BE2C (cell line): ENCODE measurements at regions not wholly inside any gene's neighbourhood (a gene's known extent, or its start where the extent isn't known, plus 50 kb on each side); places are given as distances from the start of the nearest gene placed in this dataset.

Experiments used
- DNase-seq: peaks from one replicate; pipeline ENCODE4 v3.0.0-alpha.2; 2020
- H3K27me3 ChIP-seq: fragments of 250-450 bp; sonication (Bioruptor Pico); 2 replicates; pipeline ENCODE4 v1.5.1; 2020; ENCODE audit warnings: mild to moderate bottlenecking
- H3K36me3 ChIP-seq: fragments of 250-450 bp; sonication (Bioruptor Pico); 2 replicates; pipeline ENCODE4 v1.5.1; 2020; ENCODE audit warnings: mild to moderate bottlenecking
- H3K4me1 ChIP-seq: fragments of 250-450 bp; sonication (Bioruptor Pico); 2 replicates; pipeline ENCODE4 v1.5.1; 2020
- H3K4me3 ChIP-seq: 2 replicates; pipeline ENCODE4 v1.5.1; 2011; ENCODE audit warnings: low read depth, low read length
- H3K9me3 ChIP-seq: fragments of 250-450 bp; sonication (Bioruptor Pico); 2 replicates; pipeline ENCODE4 v1.5.1; 2020
- CTCF ChIP-seq: IDR thresholded peaks from 2 replicates; pipeline ENCODE4 v1.5.1; 2012; ENCODE audit warnings: mild to moderate bottlenecking, low read depth, low read length

GRCh38 chr12:107284692-107285091 lies 191.3 kb upstream of the CRY1 start:
- Histone ChIP-seq H3K4me1 (no peaks in the 10 kb centered on the region), H3K27me3 (no peaks in the 10 kb centered on the region), H3K36me3 (no peaks in the 10 kb centered on the region), H3K9me3 (no peaks in the 10 kb centered on the region), H3K4me3 (no peak overlapping the region)
- DNase-seq: no peak
- no peak for TF ChIP-seq CTCF

- no peak for DNase-seq
- no peak overlapping the region for H3K4me3 ChIP-seq
- no peaks in the 10 kb centered on the region for H3K27me3 ChIP-seq
- no peaks in the 10 kb centered on the region for H3K4me1 ChIP-seq
- no peaks in the 10 kb centered on the region for H3K36me3 ChIP-seq
- no peak for TF ChIP-seq CTCF
- H3K9me3 ChIP-seq: no peaks in the 10 kb centered on the region; the same call in 1 of the 2 replicates
Measured at GRCh38 chr12:107287436-107288413, 194.4 kb upstream of the CRY1 start.

- no peak for DNase-seq
- H3K9me3 ChIP-seq: no peaks in the 10 kb centered on the region; the same call in 1 of the 2 replicates
- no peaks in the 10 kb centered on the region for H3K4me1 ChIP-seq
- no peak overlapping the region for H3K4me3 ChIP-seq
- H3K27me3 ChIP-seq: no peaks in the 10 kb centered on the region
- TF ChIP-seq CTCF: no peak
- no peaks in the 10 kb centered on the region for H3K36me3 ChIP-seq
Measured at GRCh38 chr12:107288414-107289127, 195.2 kb upstream of the CRY1 start.

- Histone ChIP-seq H3K4me1 (no peaks in the 10 kb centered on the region), H3K9me3 (no peaks in the 10 kb centered on the region; the same call in 1 of the 2 replicates), H3K4me3 (no peak overlapping the region), H3K36me3 (no peaks in the 10 kb centered on the region), H3K27me3 (no peaks in the 10 kb centered on the region; the same call in 1 of the 2 replicates)
- no peak for TF ChIP-seq CTCF
- DNase-seq: no peak
Measured at GRCh38 chr12:107291018-107291417, 197.7 kb upstream of the CRY1 start.

- no peak overlapping the region for H3K4me3 ChIP-seq
- no peak for TF ChIP-seq CTCF
- H3K27me3 ChIP-seq: no peaks in the 10 kb centered on the region; the same call in 1 of the 2 replicates
- no peaks in the 10 kb centered on the region for H3K4me1 ChIP-seq
- no peaks in the 10 kb centered on the region for H3K9me3 ChIP-seq
- DNase-seq: no peak
- H3K36me3 ChIP-seq: no peaks in the 10 kb centered on the region
Measured at GRCh38 chr12:107296681-107297089, 203.3 kb upstream of the CRY1 start.
